ENCODE measurements at regions not wholly inside any gene's neighbourhood (a gene's known extent, or its start where the extent isn't known, plus 50 kb on each side); places are given as distances from the start of the nearest gene placed in this dataset.

- no peak for TF ChIP-seq CTCF (IDR thresholded peaks at IDR 0.05)
- no peak for TF ChIP-seq POLR2A (IDR thresholded peaks at IDR 0.05)
Observed at GRCh38 chr12:43098071-43098470, 453.9 kb downstream of the ADAMTS20 start.
